Astrocyte of the hippocampus (primary cell): ENCODE measurements at regions not wholly inside any gene's neighbourhood (a gene's known extent, or its start where the extent isn't known, plus 50 kb on each side); places are given as distances from the start of the nearest gene placed in this dataset.
A peak's percentile ranks its signal among the peaks of the same experiment; 100 is the strongest.
"Not testable (repeated sequence)": the region's sequence is repeated elsewhere in the genome, so short reads cannot be mapped to it uniquely, and the experiment has no call there.

Experiments used
- DNase-seq: peaks from one replicate; pipeline ENCODE4 v3.0.0; 2011; ENCODE audit warnings: low read depth, low spot score

GRCh38 chr5:102154791-102155605, 141.1 kb downstream of the SLCO4C1 start:
- DNase-seq = not testable (repeated sequence)

GRCh38 chr5:102154291-102154690, 141.8 kb downstream of the SLCO4C1 start:
- no peak for DNase-seq

DNA sequence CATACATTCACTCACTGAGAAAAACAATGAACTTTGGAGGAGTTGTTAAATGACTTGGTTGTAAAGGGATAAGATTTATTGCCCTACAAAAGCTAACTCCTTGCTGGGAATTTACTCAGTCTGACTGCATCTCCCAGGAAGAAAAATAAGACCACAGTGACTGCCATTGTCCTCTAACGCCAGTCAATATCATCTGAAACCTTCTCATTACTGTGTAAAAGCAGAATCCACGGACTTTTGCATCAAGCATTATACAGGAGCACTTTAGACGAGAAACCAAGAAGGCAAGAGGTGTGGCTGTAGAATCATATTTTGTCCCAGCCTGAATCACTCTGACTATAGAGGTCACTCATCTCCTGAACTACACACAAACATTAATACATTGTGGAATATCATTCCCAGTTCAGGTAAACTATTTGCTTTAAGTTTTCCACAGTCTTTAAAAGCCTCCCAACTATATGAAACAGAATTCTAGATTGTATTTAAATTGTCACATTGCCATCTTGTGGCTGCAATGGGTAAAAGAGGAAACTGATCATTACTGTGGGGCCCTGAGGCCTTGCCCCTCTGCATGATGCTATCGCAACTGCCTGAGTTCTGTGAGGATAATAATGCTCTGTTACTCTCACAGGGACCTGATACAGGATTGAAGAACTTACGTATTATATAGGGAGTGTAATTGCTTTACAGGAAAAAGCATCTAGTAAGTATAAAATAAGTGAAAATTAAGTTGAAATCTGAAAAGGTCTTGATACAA, 142.9 kb downstream of the SLCO4C1 start:
- peak; percentile 58 for DNase-seq

DNA sequence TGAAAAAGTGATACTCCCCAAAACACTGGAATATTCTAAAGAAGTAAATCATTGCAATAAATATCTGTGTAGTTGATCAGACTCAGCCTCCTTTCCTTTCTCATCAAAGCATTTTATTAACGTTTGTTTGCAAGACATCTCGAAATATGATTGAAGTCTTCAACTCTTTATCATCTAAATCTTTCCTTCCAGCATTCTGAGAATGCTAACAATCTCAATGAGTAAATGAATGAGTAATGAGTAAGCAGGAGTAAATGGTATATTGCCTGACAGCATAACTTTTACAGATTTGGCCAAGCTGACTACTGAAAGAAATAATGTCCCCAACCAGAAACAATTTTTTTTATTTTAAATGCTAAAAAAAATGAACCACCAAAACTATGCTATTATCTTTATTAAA, 157.1 kb downstream of the SLCO4C1 start:
- DNase-seq = no peak

DNA sequence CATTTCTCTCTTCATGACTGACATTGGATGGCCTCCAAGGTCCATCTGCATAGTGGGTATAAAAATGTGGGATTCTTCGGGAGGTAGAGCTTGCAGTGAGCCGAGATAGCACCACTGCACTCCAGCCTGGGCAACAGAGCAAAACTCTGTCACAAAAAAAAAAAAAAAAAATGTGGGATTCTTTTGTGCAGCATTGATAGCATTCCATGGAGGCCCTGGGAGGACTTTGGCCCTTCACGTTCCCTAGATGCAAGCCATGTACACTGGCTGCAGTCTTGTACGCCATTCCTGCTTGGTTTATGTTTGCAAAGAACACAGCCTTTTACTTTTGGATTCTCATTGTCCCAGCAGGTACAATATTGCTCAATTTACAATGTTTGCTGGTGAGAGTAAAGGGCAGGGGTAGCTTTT, 157.8 kb downstream of the SLCO4C1 start:
- DNase-seq = no peak

- DNase-seq = no peak
Observed at GRCh38 chr5:102130890-102131289, 165.2 kb downstream of the SLCO4C1 start.

- DNase-seq = no peak
Observed at GRCh38 chr5:102130386-102130785, 165.7 kb downstream of the SLCO4C1 start.

DNA sequence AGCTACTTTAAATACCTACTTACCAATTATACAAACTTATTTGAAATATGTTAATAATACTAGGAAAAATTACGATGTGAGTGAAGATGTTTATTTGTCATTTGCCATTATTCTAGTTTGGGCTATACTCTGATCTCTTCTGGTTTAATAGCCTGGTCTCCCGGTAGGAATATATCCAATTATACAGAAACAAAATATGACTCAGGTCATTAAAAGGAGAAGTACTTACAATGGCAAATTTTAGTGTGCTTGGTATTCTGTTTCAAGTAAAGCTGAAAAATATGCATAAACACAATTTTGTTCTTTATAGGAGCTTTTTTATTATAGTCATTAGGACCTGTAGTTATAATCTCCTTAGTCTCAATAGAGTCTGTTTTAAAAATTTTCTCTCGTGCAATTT, 176.8 kb downstream of the SLCO4C1 start:
- DNase-seq = no peak

DNA sequence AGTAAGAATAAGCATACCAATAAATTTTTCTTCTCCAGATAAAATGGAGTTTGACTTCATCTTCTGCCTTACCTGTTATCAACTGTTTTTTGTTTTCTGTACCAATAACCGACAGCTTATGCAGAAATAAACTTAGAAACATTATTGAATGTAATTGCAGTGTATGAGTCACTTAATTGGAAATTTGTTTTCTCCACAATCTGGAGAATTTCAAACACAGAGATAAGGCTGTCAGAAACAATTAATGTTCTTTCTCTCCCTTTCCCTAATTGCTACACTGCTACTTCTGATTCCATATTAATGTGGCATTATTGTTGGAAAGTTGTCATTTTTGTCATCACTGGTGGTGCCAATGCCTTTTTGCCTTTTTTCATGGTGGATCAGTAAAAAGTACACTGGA, 180.3 kb downstream of the SLCO4C1 start:
- no peak for DNase-seq

DNA sequence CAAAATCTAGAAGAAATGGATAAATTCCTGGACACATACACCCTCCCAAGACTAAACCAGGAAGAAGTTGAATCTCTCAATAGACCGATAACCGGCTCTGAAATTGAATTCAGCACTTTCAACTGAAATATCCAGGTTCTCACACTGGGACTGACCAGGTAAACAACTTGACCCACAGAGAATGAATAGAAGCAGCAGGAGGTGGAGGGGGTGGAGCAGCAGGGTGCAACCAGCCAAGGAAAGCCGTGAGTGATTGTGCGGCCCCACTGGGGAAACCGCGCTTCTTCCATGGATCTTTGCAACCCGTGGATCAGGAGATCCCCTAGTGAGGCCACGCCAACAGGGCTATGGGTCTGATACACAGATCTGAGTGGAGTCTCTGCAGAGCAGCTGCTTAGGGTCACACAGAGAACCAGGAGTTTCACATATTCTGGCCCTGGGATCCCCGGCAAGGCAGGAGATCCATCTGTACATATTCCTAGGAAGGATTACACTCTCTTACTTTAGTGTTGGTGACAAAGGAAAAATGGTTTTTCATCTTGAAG, 181.5 kb downstream of the SLCO4C1 start:
- DNase-seq = no peak

GRCh38 chr5:102107865-102108264, 188.2 kb downstream of the SLCO4C1 start:
- no peak for DNase-seq

- DNase-seq = no peak
Observed at GRCh38 chr5:102106599-102106998, 189.5 kb downstream of the SLCO4C1 start.

- DNase-seq = no peak
Observed at GRCh38 chr5:102099766-102100331, 196.2 kb downstream of the SLCO4C1 start.

- not testable (repeated sequence) for DNase-seq
Observed at GRCh38 chr5:102099083-102099482, 197.0 kb downstream of the SLCO4C1 start.

DNA sequence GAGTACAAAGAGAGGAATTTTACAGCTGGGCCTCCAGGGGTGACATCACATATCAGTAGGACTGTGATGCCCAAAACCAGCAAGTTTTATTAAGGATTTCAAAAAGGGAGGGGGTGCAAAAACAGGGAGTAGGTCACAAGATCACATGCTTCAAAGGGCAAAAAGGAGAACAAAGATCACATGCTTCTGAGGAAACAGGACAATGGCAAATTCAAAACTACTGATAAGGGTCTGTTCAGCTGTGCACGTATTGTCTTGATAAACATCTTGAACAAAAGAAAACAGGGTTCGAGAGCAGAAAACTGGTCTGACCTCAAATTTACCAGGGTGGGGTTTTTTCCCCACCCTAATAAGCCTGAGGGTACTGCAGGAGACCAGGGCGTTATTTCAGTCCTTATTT, 197.5 kb downstream of the SLCO4C1 start:
- DNase-seq = not testable (repeated sequence)

GRCh38 chr5:102090770-102091169, 205.3 kb downstream of the SLCO4C1 start:
- DNase-seq = peak; percentile 21

GRCh38 chr5:102089883-102090282, 206.2 kb downstream of the SLCO4C1 start:
- DNase-seq = no peak

DNA sequence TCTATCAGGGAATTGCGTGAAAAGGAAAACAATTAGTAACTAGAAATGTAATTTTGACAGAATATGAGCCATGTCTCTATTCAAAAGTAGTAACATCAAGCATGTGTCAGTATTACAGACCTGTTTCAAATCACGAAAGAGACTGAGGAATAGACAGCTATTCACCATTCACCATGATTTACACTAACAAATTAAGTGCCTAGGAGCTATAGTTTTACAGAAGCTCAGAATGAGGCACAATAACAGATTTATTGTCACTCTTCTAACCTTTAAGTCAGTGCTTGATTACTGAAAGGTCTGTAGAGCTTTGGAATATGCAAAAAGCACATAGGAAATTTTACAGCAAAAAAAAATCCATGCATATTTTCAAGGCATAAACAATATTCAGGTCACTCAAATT, 208.2 kb downstream of the SLCO4C1 start:
- DNase-seq = no peak

DNA sequence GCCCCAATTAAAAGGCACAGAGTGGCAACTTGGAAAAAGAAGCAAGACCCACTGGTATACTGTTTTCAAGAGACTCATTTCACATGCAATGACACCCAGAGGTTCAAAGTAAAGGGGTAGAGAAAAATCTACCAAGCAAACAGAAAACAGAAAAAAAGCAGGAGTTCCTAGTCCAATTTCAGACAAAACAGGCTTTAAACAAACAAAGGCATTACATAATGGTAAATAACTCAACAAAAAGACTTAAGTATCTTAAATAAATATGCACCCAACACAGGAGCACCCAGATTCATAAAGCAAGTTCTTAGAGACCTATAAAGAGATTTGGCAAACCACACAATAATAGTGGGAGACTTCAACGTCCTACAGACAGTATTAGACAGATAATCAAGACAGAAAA, 215.8 kb downstream of the SLCO4C1 start:
- DNase-seq = no peak

DNA sequence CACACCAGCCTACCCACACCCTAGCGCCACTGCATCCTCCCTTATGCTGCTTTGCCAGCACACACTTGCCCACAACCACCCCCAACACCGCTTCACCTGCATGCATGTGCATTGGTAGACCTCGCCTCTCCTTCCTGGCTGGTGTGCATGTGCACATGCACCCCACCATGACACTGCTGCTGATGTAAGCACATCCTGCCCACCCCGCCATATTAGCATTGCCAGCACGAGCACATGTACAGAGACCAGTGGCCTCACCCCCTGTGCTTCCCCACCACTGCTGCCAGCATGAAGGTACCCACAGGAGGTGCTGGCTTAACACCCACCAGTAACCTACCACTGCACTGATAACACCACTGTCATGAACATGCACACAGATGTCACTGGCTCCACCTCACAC, 218.2 kb downstream of the SLCO4C1 start:
- DNase-seq = no peak

DNA sequence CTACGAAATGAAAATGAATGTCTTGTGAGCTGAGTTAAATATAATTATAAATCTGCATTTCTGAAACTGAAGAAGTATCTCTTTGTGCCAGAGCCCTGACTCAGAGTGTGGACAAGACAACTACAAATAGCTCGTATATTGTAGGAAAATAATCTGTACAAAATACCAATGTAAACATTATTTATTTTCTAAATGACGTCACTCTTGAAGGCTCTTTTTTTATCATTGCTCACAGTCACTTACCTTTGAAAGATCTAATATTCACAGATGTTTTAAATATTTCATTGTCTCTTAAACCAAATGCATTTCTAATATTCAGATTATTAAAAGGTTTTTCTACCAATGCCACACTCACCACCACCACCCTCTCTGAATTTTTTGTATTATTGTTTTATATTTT, 226.1 kb downstream of the SLCO4C1 start:
- DNase-seq = no peak

DNA sequence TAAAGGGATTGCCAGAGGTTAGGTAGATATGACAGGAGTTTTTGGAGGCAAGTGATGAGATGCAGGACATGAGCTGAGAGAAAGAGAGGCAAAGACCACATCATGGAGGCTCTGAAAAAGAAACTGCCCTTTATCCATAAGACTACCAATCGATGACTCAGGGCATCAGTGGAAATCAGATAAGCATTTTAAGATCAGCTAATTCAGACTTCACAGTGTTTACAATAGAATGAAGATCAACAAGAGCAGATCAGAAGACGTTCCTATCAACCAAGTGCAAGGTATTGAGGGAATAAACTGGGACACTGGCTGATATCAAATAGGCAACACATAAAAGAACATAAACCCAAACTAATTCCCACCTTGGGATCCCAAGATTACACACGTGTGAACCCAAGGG, 227.2 kb downstream of the SLCO4C1 start:
- no peak for DNase-seq
